Panc1 (cell line): ENCODE measurements at regions not wholly inside any gene's neighbourhood (a gene's known extent, or its start where the extent isn't known, plus 50 kb on each side); places are given as distances from the start of the nearest gene placed in this dataset.

ENCODE experiments used
- ATAC-seq: fragments of 200-7000 bp; cut with Tn5 transposase; 2 replicates; pipeline ENCODE4 v1.9.1; 2020; ENCODE audit warnings: mild to moderate bottlenecking, moderate library complexity
- BruUV-seq: library from RNA; stranded (reverse); fragments of 400-500 nt; replicated peaks from 2 replicates; lab custom pipeline; 2021; lab: Mats Ljungman, UMichigan
- CTCF ChIA-PET: fragments of 300-600 bp; sonication (Branson Sonifier 250); formaldehyde crosslinking; loops from one replicate; lab custom pipeline; 2022; ENCODE audit warnings: antibody characterized with exemption; lab: Charles Lee
- POLR2A ChIA-PET: fragments of 300-600 bp; sonication (Branson Sonifier 250); formaldehyde crosslinking; loops from one replicate; lab custom pipeline; 2022; ENCODE audit warnings: antibody characterized with exemption; lab: Charles Lee
- DNase-seq: peaks from one replicate; pipeline ENCODE4 v3.0.0-alpha.2; 2010; ENCODE audit warnings: low read depth, low spot score
- H3K27ac ChIP-seq: 2 replicates; pipeline ENCODE4 v1.5.1; 2011; ENCODE audit warnings: mild to moderate bottlenecking, low read length, inconsistent platforms
- H3K27me3 ChIP-seq: fragments of 200-500 bp; sonication (Bioruptor generic); 2 replicates; pipeline ENCODE4 v1.6.0; 2014; ENCODE audit warnings: low read length, inconsistent platforms; ENCODE audit not compliant: control insufficient read depth, insufficient read depth
- H3K36me3 ChIP-seq: fragments of 200-500 bp; sonication (Bioruptor generic); 2 replicates; pipeline ENCODE4 v1.5.1; 2014; ENCODE audit warnings: inconsistent platforms, mild to moderate bottlenecking, low read length, moderate library complexity; ENCODE audit not compliant: control insufficient read depth, insufficient read depth
- H3K4me1 ChIP-seq: 2 replicates; pipeline ENCODE4 v1.5.1; 2011; ENCODE audit warnings: inconsistent platforms, mild to moderate bottlenecking, low read length, moderate library complexity; ENCODE audit not compliant: control insufficient read depth, insufficient read depth
- H3K4me3 ChIP-seq, 2 experiments: 2 replicates each; pipeline ENCODE4 v1.5.1; 2011 to 2012; ENCODE audit warnings: low read depth in 2 of 2, low read length in 2 of 2, mild to moderate bottlenecking in 2 of 2, inconsistent platforms in 1 of 2, moderate library complexity in 1 of 2
- H3K9me3 ChIP-seq: fragments of 200-500 bp; sonication (Bioruptor generic); 2 replicates; pipeline ENCODE4 v1.5.1; 2014; ENCODE audit warnings: low read depth, mild to moderate bottlenecking, inconsistent platforms, low read length, moderate library complexity; ENCODE audit not compliant: control insufficient read depth, insufficient read depth
- POLR2AphosphoS5 ChIP-seq: IDR thresholded peaks from 2 replicates; pipeline ENCODE4 v1.6.1; 2012; ENCODE audit warnings: mild to moderate bottlenecking, low read depth, low read length, moderate library complexity
- SIN3A ChIP-seq: IDR thresholded peaks from 2 replicates; pipeline ENCODE4 v1.6.1; 2012; ENCODE audit warnings: low read depth, mild to moderate bottlenecking, low read length, moderate library complexity, borderline replicate concordance; ENCODE audit not compliant: insufficient read depth
- TCF7L2 ChIP-seq: IDR thresholded peaks from 2 replicates; pipeline ENCODE4 v1.6.1; 2011; ENCODE audit warnings: mild to moderate bottlenecking, low read depth, low read length, inconsistent platforms
- in situ Hi-C: cut with HindIII; loops from 2 replicates; pipeline ENCODE4 v1.10.0; 2016; ENCODE audit warnings: low sequenced_read_pairs, low pct_unique_long_range_greater_than_20kb
- intact Hi-C: fragments of 100-400 bp; cut with micrococcal nuclease; formaldehyde crosslinking; loops from one replicate; pipeline ENCODE4 v1.10.0; 2022; ENCODE audit not compliant: unreplicated experiment
- TF ChIP-seq, protein P1 (sequence below), 2 experiments: IDR thresholded peaks; 2 replicates each; pipeline ENCODE4 v1.6.1; 2011 to 2012; ENCODE audit warnings: low read depth in 2 of 2, control low read depth in 1 of 2, low read length in 1 of 2, mild to moderate bottlenecking in 1 of 2, moderate library complexity in 1 of 2; ENCODE audit not compliant: insufficient read depth in 1 of 2
- TF ChIP-seq, protein P2 (sequence below): fragments of 450-650 bp; IDR thresholded peaks from 2 replicates; pipeline ENCODE4 v1.5.1; 2017; ENCODE audit warnings: mild to moderate bottlenecking

DNA sequence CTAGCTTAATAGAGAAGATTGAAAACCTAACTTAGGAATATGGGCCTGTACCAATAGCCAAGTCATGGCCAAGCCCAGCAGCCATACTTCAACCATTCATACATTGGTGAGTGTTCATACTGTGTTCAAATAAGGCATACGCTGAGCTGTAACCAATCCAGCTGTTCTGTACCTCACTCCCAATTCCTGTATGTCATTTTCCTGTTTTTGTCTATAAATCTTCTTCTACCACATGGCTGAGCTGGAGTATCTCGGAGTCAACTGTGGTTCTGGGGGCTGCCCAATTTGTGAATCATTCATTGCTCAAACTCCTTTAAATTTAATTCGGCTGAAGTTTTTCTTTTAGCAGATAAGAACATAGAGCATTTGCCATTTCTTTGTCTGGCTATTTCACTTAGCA lies 195.3 kb upstream of the ANKRD50 start:
- in situ Hi-C loops = no loop called here
- Histone ChIP-seq H3K36me3 (no peaks in the 10 kb centered on the region), H3K27ac (no peak overlapping the region), H3K27me3 (no peaks in the 10 kb centered on the region), H3K4me3 (no peak overlapping the region), H3K9me3 (no peaks in the 10 kb centered on the region), H3K4me1 (0 out of 2 replicates have a peak, but pooled peaks cover 3% of the 10 kb centered on the region)
- intact Hi-C loops = no loop called here
- TF ChIP-seq, protein P1, sequence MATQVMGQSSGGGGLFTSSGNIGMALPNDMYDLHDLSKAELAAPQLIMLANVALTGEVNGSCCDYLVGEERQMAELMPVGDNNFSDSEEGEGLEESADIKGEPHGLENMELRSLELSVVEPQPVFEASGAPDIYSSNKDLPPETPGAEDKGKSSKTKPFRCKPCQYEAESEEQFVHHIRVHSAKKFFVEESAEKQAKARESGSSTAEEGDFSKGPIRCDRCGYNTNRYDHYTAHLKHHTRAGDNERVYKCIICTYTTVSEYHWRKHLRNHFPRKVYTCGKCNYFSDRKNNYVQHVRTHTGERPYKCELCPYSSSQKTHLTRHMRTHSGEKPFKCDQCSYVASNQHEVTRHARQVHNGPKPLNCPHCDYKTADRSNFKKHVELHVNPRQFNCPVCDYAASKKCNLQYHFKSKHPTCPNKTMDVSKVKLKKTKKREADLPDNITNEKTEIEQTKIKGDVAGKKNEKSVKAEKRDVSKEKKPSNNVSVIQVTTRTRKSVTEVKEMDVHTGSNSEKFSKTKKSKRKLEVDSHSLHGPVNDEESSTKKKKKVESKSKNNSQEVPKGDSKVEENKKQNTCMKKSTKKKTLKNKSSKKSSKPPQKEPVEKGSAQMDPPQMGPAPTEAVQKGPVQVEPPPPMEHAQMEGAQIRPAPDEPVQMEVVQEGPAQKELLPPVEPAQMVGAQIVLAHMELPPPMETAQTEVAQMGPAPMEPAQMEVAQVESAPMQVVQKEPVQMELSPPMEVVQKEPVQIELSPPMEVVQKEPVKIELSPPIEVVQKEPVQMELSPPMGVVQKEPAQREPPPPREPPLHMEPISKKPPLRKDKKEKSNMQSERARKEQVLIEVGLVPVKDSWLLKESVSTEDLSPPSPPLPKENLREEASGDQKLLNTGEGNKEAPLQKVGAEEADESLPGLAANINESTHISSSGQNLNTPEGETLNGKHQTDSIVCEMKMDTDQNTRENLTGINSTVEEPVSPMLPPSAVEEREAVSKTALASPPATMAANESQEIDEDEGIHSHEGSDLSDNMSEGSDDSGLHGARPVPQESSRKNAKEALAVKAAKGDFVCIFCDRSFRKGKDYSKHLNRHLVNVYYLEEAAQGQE (IDR thresholded peaks at IDR 0.05; ENCODE audit: insufficient read depth in 1 of 2, low read depth in 2 of 2, low read length in 1 of 2) = no peak
- TF ChIP-seq POLR2AphosphoS5 (no peak), SIN3A (no peak), TCF7L2 (no peak)
- TF ChIP-seq, protein P2, sequence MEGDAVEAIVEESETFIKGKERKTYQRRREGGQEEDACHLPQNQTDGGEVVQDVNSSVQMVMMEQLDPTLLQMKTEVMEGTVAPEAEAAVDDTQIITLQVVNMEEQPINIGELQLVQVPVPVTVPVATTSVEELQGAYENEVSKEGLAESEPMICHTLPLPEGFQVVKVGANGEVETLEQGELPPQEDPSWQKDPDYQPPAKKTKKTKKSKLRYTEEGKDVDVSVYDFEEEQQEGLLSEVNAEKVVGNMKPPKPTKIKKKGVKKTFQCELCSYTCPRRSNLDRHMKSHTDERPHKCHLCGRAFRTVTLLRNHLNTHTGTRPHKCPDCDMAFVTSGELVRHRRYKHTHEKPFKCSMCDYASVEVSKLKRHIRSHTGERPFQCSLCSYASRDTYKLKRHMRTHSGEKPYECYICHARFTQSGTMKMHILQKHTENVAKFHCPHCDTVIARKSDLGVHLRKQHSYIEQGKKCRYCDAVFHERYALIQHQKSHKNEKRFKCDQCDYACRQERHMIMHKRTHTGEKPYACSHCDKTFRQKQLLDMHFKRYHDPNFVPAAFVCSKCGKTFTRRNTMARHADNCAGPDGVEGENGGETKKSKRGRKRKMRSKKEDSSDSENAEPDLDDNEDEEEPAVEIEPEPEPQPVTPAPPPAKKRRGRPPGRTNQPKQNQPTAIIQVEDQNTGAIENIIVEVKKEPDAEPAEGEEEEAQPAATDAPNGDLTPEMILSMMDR = no peak
- DNase-seq (no peak), ATAC-seq (no peak)
- CTCF ChIA-PET = no interaction called here
- POLR2A ChIA-PET = no interaction called here
- no TSS peak for BruUV-seq

DNA sequence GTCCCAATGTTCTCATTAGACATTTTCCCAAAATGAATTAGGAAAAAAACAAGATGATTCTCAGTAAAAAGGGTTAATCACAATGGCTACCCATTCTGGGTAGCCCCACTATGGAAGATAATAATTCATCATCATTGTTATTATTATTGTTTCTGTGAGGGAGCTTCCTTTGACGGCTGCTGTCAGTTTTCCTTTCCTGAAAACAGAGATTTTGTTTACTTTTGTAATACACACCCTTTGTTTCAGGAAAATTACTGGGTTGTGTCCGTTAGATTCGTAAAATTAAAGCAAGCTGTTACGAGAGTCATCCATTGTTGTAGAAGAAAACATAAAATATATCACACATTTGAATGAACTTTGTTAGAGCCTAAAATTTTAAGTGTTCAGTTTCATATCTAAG lies 192.9 kb upstream of the ANKRD50 start:
- Histone ChIP-seq H3K9me3 (no peaks in the 10 kb centered on the region), H3K27ac (no peak overlapping the region), H3K4me3 (no peak overlapping the region), H3K36me3 (no peaks in the 10 kb centered on the region), H3K27me3 (no peaks in the 10 kb centered on the region), H3K4me1 (0 out of 2 replicates have a peak, but pooled peaks cover 3% of the 10 kb centered on the region)
- ChIA-PET CTCF (no interaction called here), POLR2A (no interaction called here)
- TF ChIP-seq SIN3A (no peak), POLR2AphosphoS5 (no peak), TCF7L2 (no peak)
- TF ChIP-seq, protein P1 (IDR thresholded peaks at IDR 0.05; ENCODE audit: insufficient read depth in 1 of 2, low read depth in 2 of 2, low read length in 1 of 2) = no peak
- TF ChIP-seq, protein P2 = no peak
- ATAC-seq = no peak
- in situ Hi-C loops (no loop called here), intact Hi-C loops (no loop called here)
- no TSS peak for BruUV-seq
- no peak for DNase-seq
